ENCODE measurements at regions not wholly inside any gene's neighbourhood (a gene's known extent, or its start where the extent isn't known, plus 50 kb on each side); places are given as distances from the start of the nearest gene placed in this dataset.

DNA sequence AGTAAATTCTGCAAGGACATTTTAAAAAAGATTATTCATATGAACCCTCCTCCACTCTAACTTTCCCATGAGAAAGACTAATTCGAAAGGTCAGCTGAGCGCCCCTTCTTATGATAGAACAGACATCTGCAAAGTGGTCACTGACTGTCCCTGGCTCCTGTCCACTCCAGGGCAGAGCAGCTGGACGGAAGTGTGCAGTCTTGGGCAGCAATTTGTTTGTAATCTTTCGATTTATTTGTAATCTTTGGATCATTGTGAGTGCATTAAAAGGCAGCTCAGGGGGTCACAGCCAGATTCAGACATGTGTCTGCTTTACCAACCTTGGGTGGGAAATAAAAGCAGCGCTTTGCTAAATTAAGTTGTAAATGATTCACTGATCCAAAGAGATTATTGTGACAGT, 158.8 kb upstream of the ADARB2 start:
- Histone ChIP-seq H3K9me3 (no peaks in the 10 kb centered on the region), H3K36me3 (no peaks in the 10 kb centered on the region), H3K4me1 (no peaks in the 10 kb centered on the region), H3K27me3 (no peaks in the 10 kb centered on the region), H3K4me3 (no peak overlapping the region), H3K27ac (no peak overlapping the region)
- intact Hi-C loops (cut with DNase I; ENCODE audit: low total_unique reads) (no loop called here), in situ Hi-C loops (cut with MboI; ENCODE audit: low pct_ligation_motif_present in 1 of 4, low pct_unique_long_range_greater_than_20kb in 1 of 4, low sequenced_read_pairs in 3 of 4) (no loop called here)
- WGBS, 2 donors (ENCODE audit: low coverage in 1 of 2): 61 to 62% methylated on average over 3 to 5 of the region's 5 CpGs
- no peak for DNase-seq
- TF ChIP-seq POLR2AphosphoS5 (IDR thresholded peaks at IDR 0.05): no peak
- TF ChIP-seq, protein P1, sequence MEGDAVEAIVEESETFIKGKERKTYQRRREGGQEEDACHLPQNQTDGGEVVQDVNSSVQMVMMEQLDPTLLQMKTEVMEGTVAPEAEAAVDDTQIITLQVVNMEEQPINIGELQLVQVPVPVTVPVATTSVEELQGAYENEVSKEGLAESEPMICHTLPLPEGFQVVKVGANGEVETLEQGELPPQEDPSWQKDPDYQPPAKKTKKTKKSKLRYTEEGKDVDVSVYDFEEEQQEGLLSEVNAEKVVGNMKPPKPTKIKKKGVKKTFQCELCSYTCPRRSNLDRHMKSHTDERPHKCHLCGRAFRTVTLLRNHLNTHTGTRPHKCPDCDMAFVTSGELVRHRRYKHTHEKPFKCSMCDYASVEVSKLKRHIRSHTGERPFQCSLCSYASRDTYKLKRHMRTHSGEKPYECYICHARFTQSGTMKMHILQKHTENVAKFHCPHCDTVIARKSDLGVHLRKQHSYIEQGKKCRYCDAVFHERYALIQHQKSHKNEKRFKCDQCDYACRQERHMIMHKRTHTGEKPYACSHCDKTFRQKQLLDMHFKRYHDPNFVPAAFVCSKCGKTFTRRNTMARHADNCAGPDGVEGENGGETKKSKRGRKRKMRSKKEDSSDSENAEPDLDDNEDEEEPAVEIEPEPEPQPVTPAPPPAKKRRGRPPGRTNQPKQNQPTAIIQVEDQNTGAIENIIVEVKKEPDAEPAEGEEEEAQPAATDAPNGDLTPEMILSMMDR (IDR thresholded peaks at IDR 0.05): no peak
- no peak for TF ChIP-seq POLR2A (IDR thresholded peaks at IDR 0.05)

DNA sequence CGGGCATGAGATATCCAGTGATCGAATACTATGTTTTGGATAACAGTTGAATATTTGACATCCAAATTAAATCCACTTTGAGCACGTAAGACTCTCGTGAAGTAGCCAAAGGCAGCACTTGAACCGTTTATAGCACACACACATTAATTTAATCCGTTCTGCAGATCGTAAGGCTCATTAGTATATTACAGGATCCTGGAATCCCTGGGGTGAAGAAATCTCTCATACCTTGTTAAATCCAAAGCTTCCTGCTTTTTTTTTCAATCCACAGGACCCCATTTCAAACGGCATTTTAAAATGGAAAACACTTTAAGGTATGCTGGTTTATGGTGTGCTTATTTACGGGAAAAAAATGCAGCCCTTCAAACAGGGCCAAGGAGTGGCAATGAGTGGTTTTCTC, 158.4 kb upstream of the ADARB2 start:
- H3K27me3 ChIP-seq: no peaks in the 10 kb centered on the region
- 64 to 75% methylated on average over 7 to 9 of the region's 9 CpGs for WGBS, 2 donors (ENCODE audit: low coverage in 1 of 2)
- no peak overlapping the region for H3K27ac ChIP-seq
- H3K4me3 ChIP-seq: no peak overlapping the region
- no peak for DNase-seq
- no peaks in the 10 kb centered on the region for H3K36me3 ChIP-seq
- no peaks in the 10 kb centered on the region for H3K4me1 ChIP-seq
- H3K9me3 ChIP-seq: no peaks in the 10 kb centered on the region
- in situ Hi-C loops (cut with MboI; ENCODE audit: low pct_ligation_motif_present in 1 of 4, low pct_unique_long_range_greater_than_20kb in 1 of 4, low sequenced_read_pairs in 3 of 4) (no loop called here), intact Hi-C loops (cut with DNase I; ENCODE audit: low total_unique reads) (no loop called here)
- TF ChIP-seq, protein P1 (IDR thresholded peaks at IDR 0.05): no peak

DNA sequence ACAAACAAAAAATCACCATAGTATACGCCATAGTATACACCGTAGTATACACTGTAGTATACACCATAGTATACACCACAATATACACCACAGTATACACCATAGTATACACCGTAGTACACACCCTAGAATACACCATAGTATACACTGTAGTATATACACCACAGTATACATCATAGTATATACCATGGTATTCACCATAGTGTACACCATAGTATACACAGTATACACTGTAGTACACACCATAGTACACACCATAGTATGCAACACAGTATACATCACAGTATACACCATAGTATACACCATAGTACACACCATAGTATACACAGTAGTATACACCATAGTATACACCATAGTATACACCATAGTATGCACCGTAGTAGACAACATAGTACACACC, 157.6 kb upstream of the ADARB2 start:
- TF ChIP-seq, protein P1 (IDR thresholded peaks at IDR 0.05): no peak
- TF ChIP-seq EP300 (IDR thresholded peaks at IDR 0.05; ENCODE audit: low read depth) (no peak), POLR2A (IDR thresholded peaks at IDR 0.05) (no peak), POLR2AphosphoS5 (IDR thresholded peaks at IDR 0.05) (no peak)
- no peak for DNase-seq
- no peaks in the 10 kb centered on the region for H3K36me3 ChIP-seq
- no peak overlapping the region for H3K27ac ChIP-seq
- in situ Hi-C loops (cut with MboI; ENCODE audit: low pct_ligation_motif_present in 1 of 4, low pct_unique_long_range_greater_than_20kb in 1 of 4, low sequenced_read_pairs in 3 of 4): no loop called here
- H3K9me3 ChIP-seq: no peaks in the 10 kb centered on the region
- 93 to 97% methylated on average over 4 of the region's 4 CpGs for whole genome bisulfite sequencing, 2 donors (ENCODE audit: low coverage in 1 of 2)
- no peaks in the 10 kb centered on the region for H3K27me3 ChIP-seq
- no peaks in the 10 kb centered on the region for H3K4me1 ChIP-seq
- H3K4me3 ChIP-seq: no peak overlapping the region
- intact Hi-C loops (cut with DNase I; ENCODE audit: low total_unique reads): no loop called here

DNA sequence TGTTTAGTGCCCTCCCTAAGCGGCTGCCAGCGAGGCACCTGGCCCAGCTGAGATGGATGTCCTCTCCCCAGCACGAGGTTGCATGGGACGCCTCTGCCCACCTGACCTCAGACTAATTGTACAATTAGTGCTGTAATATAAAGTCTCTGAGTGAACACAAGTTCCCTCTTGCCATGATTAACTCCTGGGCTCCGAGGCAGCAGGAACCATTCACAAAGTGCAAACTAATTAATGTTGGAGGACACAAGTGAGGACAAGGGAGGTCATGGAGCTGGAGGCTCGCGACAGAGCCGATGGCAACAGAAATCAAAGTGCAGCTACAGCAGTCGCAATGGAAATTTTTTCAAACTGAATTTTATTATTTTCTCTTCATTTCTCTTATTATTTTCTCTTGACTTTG, 156.6 kb upstream of the ADARB2 start:
- whole genome bisulfite sequencing, 2 donors (ENCODE audit: low coverage in 1 of 2): 67 to 82% methylated on average over 5 to 9 of the region's 9 CpGs
- Histone ChIP-seq H3K4me1 (no peaks in the 10 kb centered on the region), H3K36me3 (no peaks in the 10 kb centered on the region), H3K4me3 (no peak overlapping the region), H3K27ac (no peak overlapping the region), H3K27me3 (no peaks in the 10 kb centered on the region), H3K9me3 (no peaks in the 10 kb centered on the region)
- TF ChIP-seq EP300 (IDR thresholded peaks at IDR 0.05; ENCODE audit: low read depth): no peak
- no peak for TF ChIP-seq POLR2A (IDR thresholded peaks at IDR 0.05)
- TF ChIP-seq, protein P1 (IDR thresholded peaks at IDR 0.05): no peak
- no peak for DNase-seq
- intact Hi-C loops (cut with DNase I; ENCODE audit: low total_unique reads): no loop called here
- in situ Hi-C loops (cut with MboI; ENCODE audit: low pct_ligation_motif_present in 1 of 4, low pct_unique_long_range_greater_than_20kb in 1 of 4, low sequenced_read_pairs in 3 of 4): no loop called here
